IMR-90 (cell line): ENCODE measurements at regions not wholly inside any gene's neighbourhood (a gene's known extent, or its start where the extent isn't known, plus 50 kb on each side); places are given as distances from the start of the nearest gene placed in this dataset.

Experiments used
- CEBPB ChIP-seq: IDR thresholded peaks from 2 replicates; pipeline ENCODE4 v1.6.1; 2012; ENCODE audit warnings: low read depth, low read length, improper control_type of control experiment
- CHD1 ChIP-seq: IDR thresholded peaks from 2 replicates; pipeline ENCODE4 v1.6.1; 2012; ENCODE audit warnings: low read depth, low read length, improper control_type of control experiment
- MAZ ChIP-seq: IDR thresholded peaks from 2 replicates; pipeline ENCODE4 v1.6.1; 2012; ENCODE audit warnings: low read depth, mild to moderate bottlenecking, low read length, improper control_type of control experiment, moderate library complexity, borderline replicate concordance
- POLR2A ChIP-seq: IDR thresholded peaks from 2 replicates; pipeline ENCODE4 v1.6.1; 2012; ENCODE audit warnings: mild to moderate bottlenecking, low read depth, low read length
- RFX5 ChIP-seq: IDR thresholded peaks from 2 replicates; pipeline ENCODE4 v1.8.0; 2012; ENCODE audit warnings: low read depth, mild to moderate bottlenecking, low read length, moderate library complexity
- SMC3 ChIP-seq: fragments of 150-350 bp; IDR thresholded peaks from 2 replicates; pipeline ENCODE4 v1.6.1; 2016; ENCODE audit warnings: low read depth, mild to moderate bottlenecking, antibody characterized with exemption, low read length, moderate library complexity
- TF ChIP-seq, protein P1 (sequence below): conservative IDR thresholded peaks from 2 replicates; pipeline ENCODE4 v1.5.1; 2012; ENCODE audit warnings: mild to moderate bottlenecking, low read depth, low read length, improper control_type of control experiment
- TF ChIP-seq, protein P2 (sequence below): fragments of 150-350 bp; IDR thresholded peaks from 2 replicates; pipeline ENCODE4 v1.6.1; 2017; ENCODE audit warnings: mild to moderate bottlenecking, antibody characterized with exemption, low read length, low read depth

DNA sequence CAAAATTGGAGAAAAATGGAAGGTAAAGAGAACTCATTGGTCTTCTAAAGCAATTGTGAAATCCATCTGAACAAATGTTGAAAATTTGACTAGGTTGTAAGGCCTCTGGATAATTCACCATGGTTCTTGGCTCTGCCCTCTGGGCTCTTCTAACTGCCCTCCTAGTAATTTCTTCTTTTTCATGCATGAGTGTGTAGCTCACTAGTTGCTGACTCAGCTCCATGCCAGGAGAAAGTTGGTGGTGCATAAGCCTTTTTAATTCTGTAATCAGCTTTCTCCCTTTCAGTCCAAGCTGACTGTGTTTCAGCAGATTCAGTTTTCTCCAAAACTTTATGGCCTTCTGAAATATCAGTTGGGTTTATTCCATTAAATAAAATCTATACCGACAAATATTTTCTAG is 877.8 kb upstream of the ATXN7L3B start:
- TF ChIP-seq, protein P1, sequence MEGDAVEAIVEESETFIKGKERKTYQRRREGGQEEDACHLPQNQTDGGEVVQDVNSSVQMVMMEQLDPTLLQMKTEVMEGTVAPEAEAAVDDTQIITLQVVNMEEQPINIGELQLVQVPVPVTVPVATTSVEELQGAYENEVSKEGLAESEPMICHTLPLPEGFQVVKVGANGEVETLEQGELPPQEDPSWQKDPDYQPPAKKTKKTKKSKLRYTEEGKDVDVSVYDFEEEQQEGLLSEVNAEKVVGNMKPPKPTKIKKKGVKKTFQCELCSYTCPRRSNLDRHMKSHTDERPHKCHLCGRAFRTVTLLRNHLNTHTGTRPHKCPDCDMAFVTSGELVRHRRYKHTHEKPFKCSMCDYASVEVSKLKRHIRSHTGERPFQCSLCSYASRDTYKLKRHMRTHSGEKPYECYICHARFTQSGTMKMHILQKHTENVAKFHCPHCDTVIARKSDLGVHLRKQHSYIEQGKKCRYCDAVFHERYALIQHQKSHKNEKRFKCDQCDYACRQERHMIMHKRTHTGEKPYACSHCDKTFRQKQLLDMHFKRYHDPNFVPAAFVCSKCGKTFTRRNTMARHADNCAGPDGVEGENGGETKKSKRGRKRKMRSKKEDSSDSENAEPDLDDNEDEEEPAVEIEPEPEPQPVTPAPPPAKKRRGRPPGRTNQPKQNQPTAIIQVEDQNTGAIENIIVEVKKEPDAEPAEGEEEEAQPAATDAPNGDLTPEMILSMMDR = no peak
- TF ChIP-seq POLR2A (no peak), SMC3 (no peak), CEBPB (no peak), CHD1 (no peak), RFX5 (no peak), MAZ (no peak)
- TF ChIP-seq, protein P2, sequence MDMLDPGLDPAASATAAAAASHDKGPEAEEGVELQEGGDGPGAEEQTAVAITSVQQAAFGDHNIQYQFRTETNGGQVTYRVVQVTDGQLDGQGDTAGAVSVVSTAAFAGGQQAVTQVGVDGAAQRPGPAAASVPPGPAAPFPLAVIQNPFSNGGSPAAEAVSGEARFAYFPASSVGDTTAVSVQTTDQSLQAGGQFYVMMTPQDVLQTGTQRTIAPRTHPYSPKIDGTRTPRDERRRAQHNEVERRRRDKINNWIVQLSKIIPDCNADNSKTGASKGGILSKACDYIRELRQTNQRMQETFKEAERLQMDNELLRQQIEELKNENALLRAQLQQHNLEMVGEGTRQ = no peak
